HepG2 (cell line): ENCODE measurements at regions not wholly inside any gene's neighbourhood (a gene's known extent, or its start where the extent isn't known, plus 50 kb on each side); places are given as distances from the start of the nearest gene placed in this dataset.

Experiments used
- ATAC-seq: fragments of 200-7000 bp; cut with Tn5 transposase; 3 replicates; pipeline ENCODE4 v1.9.1; 2020; ENCODE audit warnings: mild to moderate bottlenecking, moderate library complexity
- BruUV-seq: library from RNA; stranded (reverse); fragments of 400-500 nt; replicated peaks from 2 replicates; lab custom pipeline; 2021; lab: Mats Ljungman, UMichigan
- CTCF ChIA-PET: fragments of 300-600 bp; formaldehyde crosslinking; extraction: SDS; loops from one replicate; lab custom pipeline; 2021; ENCODE audit warnings: low total read pairs, inconsistent platforms, low intra/inter-chr PET ratio; lab: Yijun Ruan, JAX
- POLR2A ChIA-PET: fragments of 350-600 bp; sonication (Branson Sonifier 250); formaldehyde crosslinking; loops from one replicate; lab custom pipeline; 2020; ENCODE audit warnings: antibody characterized with exemption, inconsistent platforms; lab: Yijun Ruan, JAX
- DNase-seq: peaks from one replicate; pipeline ENCODE4 v3.0.0-alpha.2; 2015; ENCODE audit warnings: low spot score
- FAIRE-seq: peaks from 3 replicates; lab custom pipeline; 2011; peaks lifted over from hg19 to GRCh38; lab: Jason Lieb, UNC
- H2AFZ ChIP-seq: one replicate; pipeline ENCODE4 v1.6.1; 2011; ENCODE audit warnings: low read length, inconsistent platforms
- H3K27ac ChIP-seq: fragments of 300-600 bp; 3 replicates; pipeline ENCODE4 v1.8.0; 2011; ENCODE audit warnings: mixed run types, mild to moderate bottlenecking, mixed read lengths, low read length, inconsistent platforms; ENCODE audit not compliant: insufficient read depth; ENCODE audit errors: extremely low read length
- H3K27me3 ChIP-seq, 2 experiments: fragments of 200-600 bp in 1 of 2; 2 replicates in 1 of 2; 3 replicates in 1 of 2; pipeline versions ENCODE4 v1.6.0 to v1.8.0; 2011; ENCODE audit warnings: low read length in 2 of 2, mild to moderate bottlenecking in 2 of 2, moderate library complexity in 2 of 2, inconsistent platforms in 1 of 2; ENCODE audit not compliant: insufficient read depth in 2 of 2, control insufficient read depth in 1 of 2
- H3K36me3 ChIP-seq, 2 experiments: fragments of 200-600 bp in 1 of 2; replicated peaks in 1 of 2; 2 replicates in 1 of 2; 3 replicates in 1 of 2; pipeline versions ENCODE4 v1.5.1 to v1.8.0; 2011; ENCODE audit warnings: low read length in 2 of 2, inconsistent platforms in 1 of 2; ENCODE audit not compliant: insufficient read depth in 2 of 2, control insufficient read depth in 1 of 2
- H3K4me1 ChIP-seq: 2 replicates; pipeline ENCODE4 v1.5.1; 2012; ENCODE audit warnings: low read length, inconsistent platforms; ENCODE audit not compliant: insufficient read depth
- H3K4me2 ChIP-seq: 2 replicates; pipeline ENCODE4 v1.6.0; 2011; ENCODE audit warnings: low read depth, low read length, inconsistent platforms
- H3K4me3 ChIP-seq, 3 experiments: fragments of 200-600 bp in 1 of 3; sonication (generic), shearing (Covaris generic) in 1 of 3; replicated peaks in 1 of 3; 2 replicates each; pipeline ENCODE4 v1.5.1; 2011 to 2016; ENCODE audit warnings: low read length in 3 of 3, inconsistent platforms in 2 of 3, low read depth in 2 of 3, mild to moderate bottlenecking in 2 of 3, control low read depth in 1 of 3, mixed read lengths in 1 of 3; ENCODE audit not compliant: insufficient read depth in 1 of 3
- H3K79me2 ChIP-seq: one replicate; pipeline ENCODE4 v1.6.1; 2011; ENCODE audit warnings: low read length, inconsistent platforms; ENCODE audit not compliant: insufficient read depth
- H3K9ac ChIP-seq: 2 replicates; pipeline ENCODE4 v1.6.0; 2011; ENCODE audit warnings: mild to moderate bottlenecking, low read depth, low read length, inconsistent platforms; ENCODE audit not compliant: insufficient read depth
- H3K9me3 ChIP-seq: 2 replicates; pipeline ENCODE4 v1.5.1; 2012; ENCODE audit warnings: mild to moderate bottlenecking, low read length
- H4K20me1 ChIP-seq: 2 replicates; pipeline ENCODE4 v1.6.0; 2011; ENCODE audit warnings: inconsistent platforms, mild to moderate bottlenecking, low read length, moderate library complexity; ENCODE audit not compliant: insufficient read depth
- FOSL2 ChIP-seq: sonication (generic); formaldehyde crosslinking; IDR thresholded peaks from 2 replicates; pipeline ENCODE4 v1.4.0; 2020; ENCODE audit warnings: missing genetic modification reagents
- PAWR ChIP-seq: sonication (generic); formaldehyde crosslinking; IDR thresholded peaks from 2 replicates; pipeline ENCODE4 v1.4.0; 2020; ENCODE audit warnings: missing genetic modification reagents, mild to moderate bottlenecking, borderline replicate concordance
- RELA ChIP-seq: sonication (generic); formaldehyde crosslinking; IDR thresholded peaks from 2 replicates; pipeline ENCODE4 v1.4.0; 2020; ENCODE audit warnings: missing genetic modification reagents
- RXRA ChIP-seq: sonication (generic); formaldehyde crosslinking; IDR thresholded peaks from 2 replicates; pipeline ENCODE4 v1.5.1; 2020; ENCODE audit warnings: missing genetic modification reagents
- ZNF143 ChIP-seq: sonication (generic); formaldehyde crosslinking; IDR thresholded peaks from 2 replicates; pipeline ENCODE4 v1.4.0; 2020; ENCODE audit warnings: missing genetic modification reagents
- ZNF234 ChIP-seq: sonication (generic); formaldehyde crosslinking; conservative IDR thresholded peaks from 2 replicates; pipeline ENCODE4 v1.5.1; 2020; ENCODE audit warnings: mild to moderate bottlenecking, missing genetic modification reagents
- ZNF496 ChIP-seq: sonication (generic); formaldehyde crosslinking; IDR thresholded peaks from 2 replicates; pipeline ENCODE4 v1.8.1; 2023; ENCODE audit warnings: mild to moderate bottlenecking, moderate library complexity, missing genetic modification reagents; ENCODE audit not compliant: insufficient replicate concordance
- ZNF788 ChIP-seq: sonication (generic); formaldehyde crosslinking; IDR thresholded peaks from 2 replicates; pipeline ENCODE4 v1.5.0; 2020; ENCODE audit warnings: mild to moderate bottlenecking, missing genetic modification reagents, borderline replicate concordance
- WGBS: methylation state at CpG from one replicate; pipeline ENCODE4 v1.1.6; 2017; ENCODE audit warnings: low lambda C conversion rate; 5-methylcytosine and 5-hydroxymethylcytosine counted together
- in situ Hi-C: cut with HindIII; loops from 2 replicates; pipeline ENCODE4 v1.10.0; 2017; ENCODE audit warnings: low pct_unique_long_range_greater_than_20kb; ENCODE audit not compliant: extremely low pct_ligation_motif_present
- intact Hi-C: fragments of 100-400 bp; cut with micrococcal nuclease; formaldehyde crosslinking; loops from one replicate; pipeline ENCODE4 v1.10.0; 2022; ENCODE audit not compliant: unreplicated experiment
- TF ChIP-seq, protein P1 (sequence below): sonication (generic); formaldehyde crosslinking; IDR thresholded peaks from 2 replicates; pipeline ENCODE4 v1.4.0; 2020; ENCODE audit warnings: missing genetic modification reagents, borderline replicate concordance

- H3K9me3 ChIP-seq: no peaks in the 10 kb centered on the region
- FAIRE-seq: no peak
- H3K36me3 ChIP-seq: no peaks in the 10 kb centered on the region
- intact Hi-C loops: no loop called here
- DNase-seq: no peak
- 0% methylated on average over 3 of the region's 4 CpGs for WGBS
- H2AFZ ChIP-seq: no peak overlapping the region
- H3K9ac ChIP-seq: no peak overlapping the region
- H3K27me3 ChIP-seq: no peaks in the 10 kb centered on the region
- BruUV-seq: no TSS peak
- CTCF ChIA-PET: no interaction called here
- H3K4me2 ChIP-seq: no peak overlapping the region
- in situ Hi-C loops: no loop called here
- no peaks in the 10 kb centered on the region for H3K4me1 ChIP-seq
- no peaks in the 10 kb centered on the region for H4K20me1 ChIP-seq
- POLR2A ChIA-PET: no interaction called here
- ATAC-seq: no peak
- no peak for TF ChIP-seq RELA (CRISPR knock-in tag)
- no peak for TF ChIP-seq ZNF234 (CRISPR knock-in tag)
- no peak for TF ChIP-seq ZNF143 (CRISPR knock-in tag)
- no peak for TF ChIP-seq ZNF496 (CRISPR knock-in tag)
- no peak for TF ChIP-seq ZNF788 (CRISPR knock-in tag)
- TF ChIP-seq, protein P1, sequence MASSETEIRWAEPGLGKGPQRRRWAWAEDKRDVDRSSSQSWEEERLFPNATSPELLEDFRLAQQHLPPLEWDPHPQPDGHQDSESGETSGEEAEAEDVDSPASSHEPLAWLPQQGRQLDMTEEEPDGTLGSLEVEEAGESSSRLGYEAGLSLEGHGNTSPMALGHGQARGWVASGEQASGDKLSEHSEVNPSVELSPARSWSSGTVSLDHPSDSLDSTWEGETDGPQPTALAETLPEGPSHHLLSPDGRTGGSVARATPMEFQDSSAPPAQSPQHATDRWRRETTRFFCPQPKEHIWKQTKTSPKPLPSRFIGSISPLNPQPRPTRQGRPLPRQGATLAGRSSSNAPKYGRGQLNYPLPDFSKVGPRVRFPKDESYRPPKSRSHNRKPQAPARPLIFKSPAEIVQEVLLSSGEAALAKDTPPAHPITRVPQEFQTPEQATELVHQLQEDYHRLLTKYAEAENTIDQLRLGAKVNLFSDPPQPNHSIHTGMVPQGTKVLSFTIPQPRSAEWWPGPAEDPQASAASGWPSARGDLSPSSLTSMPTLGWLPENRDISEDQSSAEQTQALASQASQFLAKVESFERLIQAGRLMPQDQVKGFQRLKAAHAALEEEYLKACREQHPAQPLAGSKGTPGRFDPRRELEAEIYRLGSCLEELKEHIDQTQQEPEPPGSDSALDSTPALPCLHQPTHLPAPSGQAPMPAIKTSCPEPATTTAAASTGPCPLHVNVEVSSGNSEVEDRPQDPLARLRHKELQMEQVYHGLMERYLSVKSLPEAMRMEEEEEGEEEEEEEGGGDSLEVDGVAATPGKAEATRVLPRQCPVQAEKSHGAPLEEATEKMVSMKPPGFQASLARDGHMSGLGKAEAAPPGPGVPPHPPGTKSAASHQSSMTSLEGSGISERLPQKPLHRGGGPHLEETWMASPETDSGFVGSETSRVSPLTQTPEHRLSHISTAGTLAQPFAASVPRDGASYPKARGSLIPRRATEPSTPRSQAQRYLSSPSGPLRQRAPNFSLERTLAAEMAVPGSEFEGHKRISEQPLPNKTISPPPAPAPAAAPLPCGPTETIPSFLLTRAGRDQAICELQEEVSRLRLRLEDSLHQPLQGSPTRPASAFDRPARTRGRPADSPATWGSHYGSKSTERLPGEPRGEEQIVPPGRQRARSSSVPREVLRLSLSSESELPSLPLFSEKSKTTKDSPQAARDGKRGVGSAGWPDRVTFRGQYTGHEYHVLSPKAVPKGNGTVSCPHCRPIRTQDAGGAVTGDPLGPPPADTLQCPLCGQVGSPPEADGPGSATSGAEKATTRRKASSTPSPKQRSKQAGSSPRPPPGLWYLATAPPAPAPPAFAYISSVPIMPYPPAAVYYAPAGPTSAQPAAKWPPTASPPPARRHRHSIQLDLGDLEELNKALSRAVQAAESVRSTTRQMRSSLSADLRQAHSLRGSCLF (CRISPR knock-in tag): no peak
- no peak for TF ChIP-seq RXRA (CRISPR knock-in tag)
- TF ChIP-seq FOSL2: no peak
- TF ChIP-seq PAWR (CRISPR knock-in tag): no peak
- TF ChIP-seq, all 625 proteins: peak for 0
- Histone ChIP-seq H3K27ac (no peak overlapping the region), H3K4me3 (no peak overlapping the region), H3K79me2 (no peaks in the 10 kb centered on the region)
Measured at GRCh38 chr3:67821135-67821534, 166.7 kb upstream of the SUCLG2 start.
